HG02759 (cell line): ENCODE measurements at regions not wholly inside any gene's neighbourhood (a gene's known extent, or its start where the extent isn't known, plus 50 kb on each side); places are given as distances from the start of the nearest gene placed in this dataset.

Experiments
- ATAC-seq: cut with Tn5 transposase; IDR thresholded peaks from one replicate; pipeline ENCODE4 v1.9.1; 2021; ENCODE audit warnings: mild to moderate bottlenecking, moderate library complexity; ENCODE audit not compliant: unreplicated experiment

GRCh38 chr1:218754477-218754876 lies 409.3 kb downstream of the TGFB2 start:
- ATAC-seq = no peak

- ATAC-seq = no peak
These were observed 410.0 kb downstream of the TGFB2 start for GRCh38 chr1:218755128-218755527.

GRCh38 chr1:218759795-218760194 lies 413.9 kb upstream of the LYPLAL1 start:
- no peak for ATAC-seq

GRCh38 chr1:218760601-218761570 lies 412.8 kb upstream of the LYPLAL1 start:
- no peak for ATAC-seq

GRCh38 chr1:218763538-218763937 lies 410.1 kb upstream of the LYPLAL1 start:
- no peak for ATAC-seq

GRCh38 chr1:218765753-218766152 lies 407.9 kb upstream of the LYPLAL1 start:
- no peak for ATAC-seq

GRCh38 chr1:218771931-218772330 lies 401.7 kb upstream of the LYPLAL1 start:
- no peak for ATAC-seq

GRCh38 chr1:218772575-218772974 lies 401.1 kb upstream of the LYPLAL1 start:
- ATAC-seq = no peak

- no peak for ATAC-seq
These were observed 398.1 kb upstream of the LYPLAL1 start for GRCh38 chr1:218775501-218776021.

GRCh38 chr1:218778257-218779126 lies 395.2 kb upstream of the LYPLAL1 start:
- no peak for ATAC-seq

- no peak for ATAC-seq
These were observed 394.2 kb upstream of the LYPLAL1 start for GRCh38 chr1:218779341-218780100.

GRCh38 chr1:218783131-218783530 lies 390.5 kb upstream of the LYPLAL1 start:
- no peak for ATAC-seq

GRCh38 chr1:218783916-218784315 lies 389.8 kb upstream of the LYPLAL1 start:
- ATAC-seq = no peak

- ATAC-seq = no peak
These were observed 387.8 kb upstream of the LYPLAL1 start for GRCh38 chr1:218785928-218786327.

- no peak for ATAC-seq
These were observed 385.9 kb upstream of the LYPLAL1 start for GRCh38 chr1:218787826-218788225.

GRCh38 chr1:218796773-218797172 lies 376.9 kb upstream of the LYPLAL1 start:
- ATAC-seq = no peak

GRCh38 chr1:218802799-218803198 lies 370.9 kb upstream of the LYPLAL1 start:
- no peak for ATAC-seq

GRCh38 chr1:218803351-218803997 lies 370.2 kb upstream of the LYPLAL1 start:
- no peak for ATAC-seq

- no peak for ATAC-seq
These were observed 369.5 kb upstream of the LYPLAL1 start for GRCh38 chr1:218804014-218804785.
